Heart left ventricle (tissue), 13 donors: ENCODE measurements at regions not wholly inside any gene's neighbourhood (a gene's known extent, or its start where the extent isn't known, plus 50 kb on each side); places are given as distances from the start of the nearest gene placed in this dataset.

Source experiments
- POLR2A ChIP-seq, 2 donors: fragments of 450-650 bp; IDR thresholded peaks; one replicate each; pipeline ENCODE4 v1.6.1; 2017; ENCODE audit warnings: antibody characterized with exemption in 2 of 2, mild to moderate bottlenecking in 2 of 2, moderate library complexity in 2 of 2
- TF ChIP-seq, protein P1 (sequence below), 12 donors: fragments of 200-600 bp; sonication (generic) in 4 of 12; IDR thresholded peaks; one replicate each; pipeline versions ENCODE4 v1.5.0 to v1.8.0; 2018 to 2022; ENCODE audit warnings: antibody characterized with exemption in 12 of 12, mild to moderate bottlenecking in 5 of 12
- donor health status: ischemic (EF 13 %, LVEDD 7.1; RV severe dilation, severe dysfunction).
- donor health status: DM: no; HTN: yes; CAD: no.
- donor health status: DM: no; HTN: no; CAD: no.
- donor health status: ischemic (EF 25% LVEDD 6.9; RV normal size, moderate dysfunction).
- donor health status: ischemic (EF 25% LVEDD 5.7; RV mildly dilated, moderate dysfunction).
- donor health status: ischemic (EF 35%, LVEDD 5.7; RV mildly dilated, moderate dysfunction).
- donor health status: nonischemic (EF 11% LVEDD 7.7; RV severe dilation, severe dysfunction).
- donor health status: DM: yes; HTN: yes; CAD: no.
- donor health status: PGD.
- donor health status: ischemic (EF 29% LVEDD 5.4; RV normal size, mild dysfunction).
- donor health status: nonischemic (EF 23%, LVEDD 6.1; RV moderate dilation, normal function).

DNA sequence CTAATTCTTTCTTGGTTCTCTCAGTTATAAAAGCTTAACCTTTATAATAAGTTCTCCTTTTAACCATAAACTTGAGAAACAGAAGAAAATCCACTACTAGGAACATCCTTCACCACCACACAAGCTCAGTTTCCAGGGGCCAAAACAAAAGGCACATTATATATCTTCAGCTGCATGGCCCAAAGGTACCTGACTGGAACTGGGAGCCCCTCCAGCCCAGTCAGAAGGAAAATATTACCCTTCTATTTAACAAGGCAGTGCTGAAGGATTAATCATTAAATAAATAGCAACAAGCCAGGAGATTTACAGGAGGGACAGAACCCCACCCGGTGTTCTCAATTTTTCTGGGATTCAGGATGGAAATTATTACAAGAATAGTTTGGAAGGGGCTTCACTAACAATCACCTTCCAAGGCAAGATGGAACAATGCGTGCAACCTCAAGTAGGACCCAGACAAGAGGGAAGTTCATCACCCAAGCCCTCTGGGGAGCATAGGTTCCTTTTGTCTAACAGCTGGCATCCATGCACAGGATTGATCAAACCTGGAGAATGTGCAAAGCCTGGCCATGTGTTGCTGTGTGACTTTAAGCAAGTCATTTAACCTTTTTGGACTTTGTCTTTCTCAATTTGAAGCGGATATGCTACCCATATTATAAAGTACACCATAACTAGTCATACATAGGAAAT lies 159.6 kb upstream of the SETBP1 start:
- TF ChIP-seq, protein P1, sequence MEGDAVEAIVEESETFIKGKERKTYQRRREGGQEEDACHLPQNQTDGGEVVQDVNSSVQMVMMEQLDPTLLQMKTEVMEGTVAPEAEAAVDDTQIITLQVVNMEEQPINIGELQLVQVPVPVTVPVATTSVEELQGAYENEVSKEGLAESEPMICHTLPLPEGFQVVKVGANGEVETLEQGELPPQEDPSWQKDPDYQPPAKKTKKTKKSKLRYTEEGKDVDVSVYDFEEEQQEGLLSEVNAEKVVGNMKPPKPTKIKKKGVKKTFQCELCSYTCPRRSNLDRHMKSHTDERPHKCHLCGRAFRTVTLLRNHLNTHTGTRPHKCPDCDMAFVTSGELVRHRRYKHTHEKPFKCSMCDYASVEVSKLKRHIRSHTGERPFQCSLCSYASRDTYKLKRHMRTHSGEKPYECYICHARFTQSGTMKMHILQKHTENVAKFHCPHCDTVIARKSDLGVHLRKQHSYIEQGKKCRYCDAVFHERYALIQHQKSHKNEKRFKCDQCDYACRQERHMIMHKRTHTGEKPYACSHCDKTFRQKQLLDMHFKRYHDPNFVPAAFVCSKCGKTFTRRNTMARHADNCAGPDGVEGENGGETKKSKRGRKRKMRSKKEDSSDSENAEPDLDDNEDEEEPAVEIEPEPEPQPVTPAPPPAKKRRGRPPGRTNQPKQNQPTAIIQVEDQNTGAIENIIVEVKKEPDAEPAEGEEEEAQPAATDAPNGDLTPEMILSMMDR (IDR thresholded peaks at IDR 0.05), result no peak
- TF ChIP-seq POLR2A (IDR thresholded peaks at IDR 0.05), result no peak
